K562 (cell line): ENCODE measurements at regions not wholly inside any gene's neighbourhood (a gene's known extent, or its start where the extent isn't known, plus 50 kb on each side); places are given as distances from the start of the nearest gene placed in this dataset.

Experiments used
- ATAC-seq: fragments of 200-7000 bp; cut with Tn5 transposase; 3 replicates; pipeline ENCODE4 v1.9.1; 2020; ENCODE audit warnings: moderate library complexity
- BruUV-seq: library from RNA; stranded (reverse); fragments of 400-500 nt; replicated peaks from 2 replicates; lab custom pipeline; 2021; lab: Mats Ljungman, UMichigan
- CTCF ChIA-PET: fragments of 300-600 bp; formaldehyde crosslinking; extraction: SDS; loops from one replicate; lab custom pipeline; 2021; ENCODE audit warnings: low intra/inter-chr PET ratio; lab: Yijun Ruan, JAX
- POLR2A ChIA-PET: fragments of 300-600, 350-650 bp; sonication (Branson Sonifier 250); formaldehyde crosslinking; extraction: SDS; loops from one replicate; lab custom pipeline; 2021; ENCODE audit warnings: antibody characterized with exemption, inconsistent platforms; lab: Yijun Ruan, JAX
- DNase-seq, 4 experiments: peaks; one replicate each; pipeline versions ENCODE4 v3.0.0 to v3.0.0-alpha.2; 2011 to 2018; ENCODE audit warnings: low spot score in 3 of 4, mixed read lengths in 3 of 4; ENCODE audit errors: extremely low read depth in 1 of 4
- FAIRE-seq: peaks from 2 replicates; lab custom pipeline; 2011; peaks lifted over from hg19 to GRCh38; lab: Jason Lieb, UNC
- H2AFZ ChIP-seq: 2 replicates; pipeline ENCODE4 v1.6.0; 2011; ENCODE audit warnings: low read depth, low read length, control low read depth, inconsistent platforms
- H3K27ac ChIP-seq: fragments of 200-600 bp; 3 replicates; pipeline ENCODE4 v1.8.0; 2011; ENCODE audit warnings: low read depth, mild to moderate bottlenecking, control low read depth, inconsistent platforms, low read length, moderate library complexity, mixed read lengths; ENCODE audit errors: extremely low read depth
- H3K27me3 ChIP-seq, 2 experiments: fragments of 300-600 bp in 1 of 2; 2 replicates in 1 of 2; 3 replicates in 1 of 2; pipeline versions ENCODE4 v1.6.0 to v1.8.0; 2011; ENCODE audit warnings: inconsistent platforms in 2 of 2, low read length in 2 of 2, mild to moderate bottlenecking in 1 of 2, mixed read lengths in 1 of 2, moderate library complexity in 1 of 2; ENCODE audit not compliant: control insufficient read depth in 2 of 2, insufficient read depth in 2 of 2
- H3K36me3 ChIP-seq: fragments of 300-600 bp; 3 replicates; pipeline ENCODE4 v1.8.0; 2011; ENCODE audit warnings: mild to moderate bottlenecking, low read length, inconsistent platforms; ENCODE audit not compliant: control insufficient read depth, insufficient read depth
- H3K4me1 ChIP-seq, 2 experiments: fragments of 200-600 bp in 1 of 2; replicated peaks in 1 of 2; 2 replicates in 1 of 2; 3 replicates in 1 of 2; pipeline versions ENCODE4 v1.5.1 to v1.8.0; 2011; ENCODE audit warnings: inconsistent platforms in 2 of 2, low read length in 2 of 2, mild to moderate bottlenecking in 1 of 2, mixed read lengths in 1 of 2, moderate library complexity in 1 of 2; ENCODE audit not compliant: control insufficient read depth in 2 of 2, insufficient read depth in 2 of 2
- H3K4me2 ChIP-seq: 2 replicates; pipeline ENCODE4 v1.6.1; 2011; ENCODE audit warnings: low read length, control low read depth, inconsistent platforms, mixed read lengths; ENCODE audit not compliant: insufficient read depth
- H3K4me3 ChIP-seq: fragments of 200-600 bp; sonication (generic), shearing (Covaris generic); 2 replicates; pipeline ENCODE4 v1.5.1; 2016; ENCODE audit warnings: control low read depth, inconsistent platforms
- H3K79me2 ChIP-seq: fragments of 200-600 bp; 3 replicates; pipeline ENCODE4 v1.8.0; 2011; ENCODE audit warnings: low read length, inconsistent platforms; ENCODE audit not compliant: control insufficient read depth, insufficient read depth
- H3K9ac ChIP-seq, 2 experiments: 2 replicates each; pipeline versions ENCODE4 v1.6.0 to v1.6.1; 2011; ENCODE audit warnings: low read depth in 2 of 2, low read length in 2 of 2, control low read depth in 1 of 2, inconsistent platforms in 1 of 2, mild to moderate bottlenecking in 1 of 2, mixed read lengths in 1 of 2; ENCODE audit not compliant: insufficient read depth in 1 of 2
- H3K9me1 ChIP-seq: one replicate; pipeline ENCODE4 v1.6.0; 2011; ENCODE audit warnings: inconsistent platforms, mild to moderate bottlenecking, low read length, moderate library complexity; ENCODE audit not compliant: control insufficient read depth, insufficient read depth
- H3K9me3 ChIP-seq: replicated peaks from 2 replicates; pipeline ENCODE4 v1.5.1; 2011; ENCODE audit warnings: low read depth, low read length, inconsistent platforms; ENCODE audit not compliant: control insufficient read depth, insufficient read depth
- H4K20me1 ChIP-seq: replicated peaks from 2 replicates; pipeline ENCODE4 v1.6.1; 2011; ENCODE audit warnings: low read length, inconsistent platforms, mixed read lengths; ENCODE audit not compliant: control insufficient read depth, insufficient read depth
- BRCA1 ChIP-seq, 2 experiments: fragments of 450-650 bp in 1 of 2; sonication (generic) in 1 of 2; formaldehyde crosslinking in 1 of 2; IDR thresholded peaks; 2 replicates each; pipeline versions ENCODE4 v1.5.0 to v1.6.1; 2017 to 2020; ENCODE audit warnings: mild to moderate bottlenecking in 1 of 2, missing genetic modification reagents in 1 of 2
- CBFA2T3 ChIP-seq: fragments of 450-650 bp; IDR thresholded peaks from 2 replicates; pipeline ENCODE4 v1.6.1; 2017
- ESRRB ChIP-seq: fragments of 250-450 bp; sonication (Bioruptor Pico); IDR thresholded peaks from 2 replicates; pipeline ENCODE4 v1.5.0; 2020; ENCODE audit warnings: mild to moderate bottlenecking, moderate library complexity, borderline replicate concordance
- MEIS2 ChIP-seq: fragments of 450-650 bp; IDR thresholded peaks from 2 replicates; pipeline ENCODE4 v1.6.1; 2014; ENCODE audit warnings: mild to moderate bottlenecking; ENCODE audit not compliant: partially characterized antibody
- NEUROD1 ChIP-seq: fragments of 150-350 bp; IDR thresholded peaks from 2 replicates; pipeline ENCODE4 v1.6.1; 2014; ENCODE audit warnings: borderline replicate concordance, low read length, low read depth; ENCODE audit not compliant: partially characterized antibody
- NONO ChIP-seq, 2 experiments: fragments of 200-400 bp in 1 of 2; fragments of 450-650 bp in 1 of 2; formaldehyde crosslinking in 1 of 2; IDR thresholded peaks; 2 replicates each; pipeline ENCODE4 v1.6.1; 2017; ENCODE audit warnings: low read depth in 2 of 2, mild to moderate bottlenecking in 2 of 2, moderate library complexity in 2 of 2, low read length in 1 of 2
- NR4A1 ChIP-seq, 2 experiments: fragments of 250-450 bp in 1 of 2; fragments of 450-650 bp in 1 of 2; sonication (Bioruptor Pico) in 1 of 2; IDR thresholded peaks; 2 replicates each; pipeline versions ENCODE4 v1.4.0 to v1.6.1; 2016 to 2020; ENCODE audit warnings: mild to moderate bottlenecking in 2 of 2, missing compliant biosample characterization in 1 of 2, missing genetic modification characterization in 1 of 2, moderate library complexity in 1 of 2
- SRSF3 ChIP-seq: fragments of 200-400 bp; formaldehyde crosslinking; IDR thresholded peaks from 2 replicates; pipeline ENCODE4 v1.6.1; 2016; ENCODE audit warnings: mild to moderate bottlenecking, low read length, moderate library complexity; ENCODE audit not compliant: insufficient read depth
- SRSF7 ChIP-seq: fragments of 200-400 bp; formaldehyde crosslinking; optimal IDR thresholded peaks from 2 replicates; pipeline ENCODE3; 2017; ENCODE audit warnings: mild to moderate bottlenecking, low read depth, low read length
- ZC3H8 ChIP-seq: fragments of 450-650 bp; IDR thresholded peaks from 2 replicates; pipeline ENCODE4 v1.6.1; 2017
- ZNF77 ChIP-seq: fragments of 250-450 bp; sonication (Bioruptor Pico); IDR thresholded peaks from 2 replicates; pipeline ENCODE4 v1.5.0; 2020
- WGBS: fragments of 100-300 bp; shearing (Covaris generic); methylation state at CpG from one replicate; pipeline ENCODE4 v1.1.6; 2016; ENCODE audit warnings: low coverage, mixed read lengths; ENCODE audit not compliant: insufficient coverage; ENCODE audit errors: missing lambda C conversion rate; 5-methylcytosine and 5-hydroxymethylcytosine counted together
- in situ Hi-C: fragments of 300-500 bp; cut with MboI; formaldehyde crosslinking; loops from 4 replicates; pipeline ENCODE4 v1.15.0; 2018; ENCODE audit warnings: inconsistent platforms, mixed read lengths
- intact Hi-C: fragments of 100-400 bp; cut with micrococcal nuclease; formaldehyde crosslinking; loops from 2 replicates; pipeline ENCODE4 v1.14.2; 2022
- TF ChIP-seq, protein P1 (sequence below): fragments of 250-450 bp; sonication (Bioruptor Pico); IDR thresholded peaks from 2 replicates; pipeline ENCODE4 v1.9.0; 2021; ENCODE audit warnings: mild to moderate bottlenecking, inconsistent platforms
- TF ChIP-seq, protein P2 (sequence below): fragments of 250-450 bp; sonication (Bioruptor Pico); IDR thresholded peaks from 2 replicates; pipeline ENCODE4 v1.5.1; 2021; ENCODE audit warnings: mild to moderate bottlenecking
- TF ChIP-seq, protein P3 (sequence below): fragments of 250-450 bp; sonication (Bioruptor Pico); IDR thresholded peaks from 2 replicates; pipeline ENCODE4 v1.8.0; 2022; ENCODE audit warnings: inconsistent platforms, mild to moderate bottlenecking, moderate library complexity, borderline replicate concordance

DNA sequence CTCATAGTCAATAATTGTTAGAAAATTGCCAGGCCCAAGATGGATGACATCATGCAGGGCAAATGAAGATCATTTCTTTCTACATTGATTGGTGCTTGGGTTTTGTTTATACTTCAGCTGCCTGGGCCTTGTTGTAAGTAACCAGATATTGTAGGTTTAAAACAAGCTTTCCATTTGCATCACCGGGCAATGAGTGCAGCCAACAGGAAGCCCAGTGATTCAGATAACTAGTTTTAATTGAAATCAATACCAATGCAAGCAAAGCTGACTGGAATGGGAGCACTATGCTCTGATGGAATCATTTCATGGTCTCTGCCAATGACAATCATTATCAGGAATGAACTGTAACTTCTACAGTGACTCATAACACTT lies 279.3 kb downstream of the DUSP6 start (continued):
- TF ChIP-seq, protein P1, sequence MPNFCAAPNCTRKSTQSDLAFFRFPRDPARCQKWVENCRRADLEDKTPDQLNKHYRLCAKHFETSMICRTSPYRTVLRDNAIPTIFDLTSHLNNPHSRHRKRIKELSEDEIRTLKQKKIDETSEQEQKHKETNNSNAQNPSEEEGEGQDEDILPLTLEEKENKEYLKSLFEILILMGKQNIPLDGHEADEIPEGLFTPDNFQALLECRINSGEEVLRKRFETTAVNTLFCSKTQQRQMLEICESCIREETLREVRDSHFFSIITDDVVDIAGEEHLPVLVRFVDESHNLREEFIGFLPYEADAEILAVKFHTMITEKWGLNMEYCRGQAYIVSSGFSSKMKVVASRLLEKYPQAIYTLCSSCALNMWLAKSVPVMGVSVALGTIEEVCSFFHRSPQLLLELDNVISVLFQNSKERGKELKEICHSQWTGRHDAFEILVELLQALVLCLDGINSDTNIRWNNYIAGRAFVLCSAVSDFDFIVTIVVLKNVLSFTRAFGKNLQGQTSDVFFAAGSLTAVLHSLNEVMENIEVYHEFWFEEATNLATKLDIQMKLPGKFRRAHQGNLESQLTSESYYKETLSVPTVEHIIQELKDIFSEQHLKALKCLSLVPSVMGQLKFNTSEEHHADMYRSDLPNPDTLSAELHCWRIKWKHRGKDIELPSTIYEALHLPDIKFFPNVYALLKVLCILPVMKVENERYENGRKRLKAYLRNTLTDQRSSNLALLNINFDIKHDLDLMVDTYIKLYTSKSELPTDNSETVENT (CRISPR knock-in tag), result no peak
- TF ChIP-seq NEUROD1, result no peak

GRCh38 chr12:89072294-89073026 lies 279.8 kb downstream of the DUSP6 start:
- no peak overlapping the region for H3K4me3 ChIP-seq
- H2AFZ ChIP-seq, result no peak overlapping the region
- H3K4me1 ChIP-seq, result no peaks in the 10 kb centered on the region
- in situ Hi-C loops (no loop called here), intact Hi-C loops (no loop called here)
- H3K9ac ChIP-seq, result no peak overlapping the region
- no peaks in the 10 kb centered on the region for H3K36me3 ChIP-seq
- ChIA-PET CTCF (no interaction called here), POLR2A (no interaction called here)
- no peak for ATAC-seq
- no TSS peak for BruUV-seq
- DNase-seq, result no peak
- FAIRE-seq, result no peak
- 0% methylated on average over 4 of the region's 4 CpGs for WGBS
- no peak overlapping the region for H3K4me2 ChIP-seq
- no peaks in the 10 kb centered on the region for H4K20me1 ChIP-seq
- no peaks in the 10 kb centered on the region for H3K79me2 ChIP-seq
- H3K27me3 ChIP-seq, result no peaks in the 10 kb centered on the region
- no peak overlapping the region for H3K27ac ChIP-seq
- H3K9me1 ChIP-seq, result no peaks in the 10 kb centered on the region
- no peaks in the 10 kb centered on the region for H3K9me3 ChIP-seq
- TF ChIP-seq SRSF7, result no peak
- no peak for TF ChIP-seq MEIS2
- TF ChIP-seq ZC3H8, result no peak
- TF ChIP-seq CBFA2T3, result no peak
- TF ChIP-seq, protein P2, sequence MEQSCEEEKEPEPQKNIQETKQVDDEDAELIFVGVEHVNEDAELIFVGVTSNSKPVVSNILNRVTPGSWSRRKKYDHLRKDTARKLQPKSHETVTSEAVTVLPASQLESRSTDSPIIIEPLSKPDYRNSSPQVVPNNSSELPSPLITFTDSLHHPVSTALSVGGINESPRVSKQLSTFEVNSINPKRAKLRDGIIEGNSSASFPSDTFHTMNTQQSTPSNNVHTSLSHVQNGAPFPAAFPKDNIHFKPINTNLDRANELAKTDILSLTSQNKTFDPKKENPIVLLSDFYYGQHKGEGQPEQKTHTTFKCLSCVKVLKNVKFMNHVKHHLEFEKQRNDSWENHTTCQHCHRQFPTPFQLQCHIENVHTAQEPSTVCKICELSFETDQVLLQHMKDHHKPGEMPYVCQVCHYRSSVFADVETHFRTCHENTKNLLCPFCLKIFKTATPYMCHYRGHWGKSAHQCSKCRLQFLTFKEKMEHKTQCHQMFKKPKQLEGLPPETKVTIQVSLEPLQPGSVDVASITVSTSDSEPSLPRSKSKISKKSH (CRISPR knock-in tag), result no peak
- no peak for TF ChIP-seq BRCA1 (IDR thresholded peaks at IDR 0.05)
- TF ChIP-seq BRCA1 (CRISPR knock-in tag; IDR thresholded peaks at IDR 0.05), result no peak
- no peak for TF ChIP-seq ESRRB (CRISPR knock-in tag)
- no peak for TF ChIP-seq SRSF3
- no peak for TF ChIP-seq ZNF77
- no peak for TF ChIP-seq NONO (IDR thresholded peaks at IDR 0.05; ENCODE audit: low read depth in 2 of 2, low read length in 1 of 2)
- TF ChIP-seq, protein P3, sequence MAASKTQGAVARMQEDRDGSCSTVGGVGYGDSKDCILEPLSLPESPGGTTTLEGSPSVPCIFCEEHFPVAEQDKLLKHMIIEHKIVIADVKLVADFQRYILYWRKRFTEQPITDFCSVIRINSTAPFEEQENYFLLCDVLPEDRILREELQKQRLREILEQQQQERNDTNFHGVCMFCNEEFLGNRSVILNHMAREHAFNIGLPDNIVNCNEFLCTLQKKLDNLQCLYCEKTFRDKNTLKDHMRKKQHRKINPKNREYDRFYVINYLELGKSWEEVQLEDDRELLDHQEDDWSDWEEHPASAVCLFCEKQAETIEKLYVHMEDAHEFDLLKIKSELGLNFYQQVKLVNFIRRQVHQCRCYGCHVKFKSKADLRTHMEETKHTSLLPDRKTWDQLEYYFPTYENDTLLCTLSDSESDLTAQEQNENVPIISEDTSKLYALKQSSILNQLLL, result no peak
- no peak for TF ChIP-seq NR4A1 (CRISPR knock-in tag; IDR thresholded peaks at IDR 0.05)
- TF ChIP-seq NR4A1 (tag; IDR thresholded peaks at IDR 0.05), result no peak
